Breast epithelium (tissue), 3 donors: ENCODE measurements at regions not wholly inside any gene's neighbourhood (a gene's known extent, or its start where the extent isn't known, plus 50 kb on each side); places are given as distances from the start of the nearest gene placed in this dataset.

Experiments
- POLR2A ChIP-seq: fragments of 450-650 bp; IDR thresholded peaks from one replicate; pipeline ENCODE4 v1.6.1; 2016; ENCODE audit warnings: antibody characterized with exemption, mild to moderate bottlenecking, moderate library complexity
- POLR2AphosphoS5 ChIP-seq, 3 donors: sonication (generic); formaldehyde crosslinking; IDR thresholded peaks; one replicate each; pipeline ENCODE4 v1.6.1; 2017; ENCODE audit warnings: antibody characterized with exemption in 3 of 3
- TF ChIP-seq, protein P1 (sequence below), 3 donors: fragments of 450-650 bp; IDR thresholded peaks; one replicate each; pipeline ENCODE4 v1.5.1; 2016 to 2017; ENCODE audit warnings: antibody characterized with exemption in 3 of 3, mild to moderate bottlenecking in 3 of 3, moderate library complexity in 3 of 3

DNA sequence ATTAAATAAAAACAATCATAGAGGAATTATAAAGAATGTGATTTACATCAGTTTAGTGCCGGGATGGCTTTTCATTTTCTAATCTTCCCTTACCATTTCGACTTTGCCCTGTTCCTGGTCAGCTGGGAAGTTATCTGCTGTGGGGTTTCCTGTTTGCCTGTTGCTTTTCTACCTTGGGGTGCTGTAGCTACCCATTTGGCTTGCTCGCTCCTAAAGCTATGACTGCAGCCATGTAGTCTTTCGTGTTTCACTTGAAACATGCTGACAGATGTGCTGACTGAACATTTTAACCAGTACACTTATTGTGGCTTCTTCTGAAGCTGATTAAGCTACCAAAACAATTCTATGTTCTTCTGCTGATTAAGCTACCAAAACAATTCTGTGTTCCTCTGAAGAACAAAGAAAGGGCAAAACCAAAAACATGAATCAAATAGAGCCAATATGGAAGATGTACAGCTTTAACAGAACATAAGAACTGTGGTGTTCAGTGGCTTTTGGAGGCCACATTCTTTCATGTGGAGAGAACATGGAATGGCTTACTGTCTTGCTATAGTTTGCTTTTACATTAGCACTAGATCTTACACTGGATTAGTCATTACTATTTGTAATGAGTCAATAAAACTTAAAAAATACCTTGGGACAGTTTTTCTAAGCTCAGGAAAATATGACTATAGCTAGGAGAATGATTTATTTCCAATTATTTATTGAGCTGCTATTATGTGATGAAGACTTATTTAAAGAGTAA is 440.4 kb downstream of the SPRY1 start:
- TF ChIP-seq, protein P1, sequence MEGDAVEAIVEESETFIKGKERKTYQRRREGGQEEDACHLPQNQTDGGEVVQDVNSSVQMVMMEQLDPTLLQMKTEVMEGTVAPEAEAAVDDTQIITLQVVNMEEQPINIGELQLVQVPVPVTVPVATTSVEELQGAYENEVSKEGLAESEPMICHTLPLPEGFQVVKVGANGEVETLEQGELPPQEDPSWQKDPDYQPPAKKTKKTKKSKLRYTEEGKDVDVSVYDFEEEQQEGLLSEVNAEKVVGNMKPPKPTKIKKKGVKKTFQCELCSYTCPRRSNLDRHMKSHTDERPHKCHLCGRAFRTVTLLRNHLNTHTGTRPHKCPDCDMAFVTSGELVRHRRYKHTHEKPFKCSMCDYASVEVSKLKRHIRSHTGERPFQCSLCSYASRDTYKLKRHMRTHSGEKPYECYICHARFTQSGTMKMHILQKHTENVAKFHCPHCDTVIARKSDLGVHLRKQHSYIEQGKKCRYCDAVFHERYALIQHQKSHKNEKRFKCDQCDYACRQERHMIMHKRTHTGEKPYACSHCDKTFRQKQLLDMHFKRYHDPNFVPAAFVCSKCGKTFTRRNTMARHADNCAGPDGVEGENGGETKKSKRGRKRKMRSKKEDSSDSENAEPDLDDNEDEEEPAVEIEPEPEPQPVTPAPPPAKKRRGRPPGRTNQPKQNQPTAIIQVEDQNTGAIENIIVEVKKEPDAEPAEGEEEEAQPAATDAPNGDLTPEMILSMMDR (IDR thresholded peaks at IDR 0.05), result no peak
- TF ChIP-seq POLR2A (no peak), POLR2AphosphoS5 (IDR thresholded peaks at IDR 0.05) (no peak)
